Heart left ventricle (tissue), 13 donors: ENCODE measurements at regions not wholly inside any gene's neighbourhood (a gene's known extent, or its start where the extent isn't known, plus 50 kb on each side); places are given as distances from the start of the nearest gene placed in this dataset.

Experiments
- POLR2A ChIP-seq, 2 donors: fragments of 450-650 bp; IDR thresholded peaks; one replicate each; pipeline ENCODE4 v1.6.1; 2017; ENCODE audit warnings: antibody characterized with exemption in 2 of 2, mild to moderate bottlenecking in 2 of 2, moderate library complexity in 2 of 2
- TF ChIP-seq, protein P1 (sequence below), 12 donors: fragments of 200-600 bp; sonication (generic) in 4 of 12; IDR thresholded peaks; one replicate each; pipeline versions ENCODE4 v1.5.0 to v1.8.0; 2018 to 2022; ENCODE audit warnings: antibody characterized with exemption in 12 of 12, mild to moderate bottlenecking in 5 of 12
- donor health status: ischemic (EF 13 %, LVEDD 7.1; RV severe dilation, severe dysfunction).
- donor health status: DM: no; HTN: yes; CAD: no.
- donor health status: DM: no; HTN: no; CAD: no.
- donor health status: ischemic (EF 25% LVEDD 6.9; RV normal size, moderate dysfunction).
- donor health status: ischemic (EF 25% LVEDD 5.7; RV mildly dilated, moderate dysfunction).
- donor health status: ischemic (EF 35%, LVEDD 5.7; RV mildly dilated, moderate dysfunction).
- donor health status: nonischemic (EF 11% LVEDD 7.7; RV severe dilation, severe dysfunction).
- donor health status: DM: yes; HTN: yes; CAD: no.
- donor health status: PGD.
- donor health status: ischemic (EF 29% LVEDD 5.4; RV normal size, mild dysfunction).
- donor health status: nonischemic (EF 23%, LVEDD 6.1; RV moderate dilation, normal function).

DNA sequence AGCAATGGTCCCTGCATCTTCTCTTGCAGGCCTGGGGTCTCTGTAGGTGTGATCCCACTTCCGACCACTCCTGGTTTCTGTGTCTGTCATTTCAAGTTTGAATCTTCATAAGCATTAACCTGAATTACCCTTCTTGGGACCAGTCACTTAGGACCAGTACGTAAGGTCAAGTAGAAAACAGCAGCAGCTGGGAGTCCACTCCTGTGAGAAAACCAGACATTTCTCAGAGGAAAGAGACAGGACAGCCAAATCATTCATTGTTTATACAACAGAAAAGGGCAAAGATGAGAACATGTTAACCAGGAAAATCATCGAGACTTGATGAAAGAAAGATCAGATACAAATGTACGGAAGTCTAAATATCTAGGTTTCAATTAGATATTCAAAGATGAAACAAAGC, 163.0 kb downstream of the MREG start:
- TF ChIP-seq, protein P1, sequence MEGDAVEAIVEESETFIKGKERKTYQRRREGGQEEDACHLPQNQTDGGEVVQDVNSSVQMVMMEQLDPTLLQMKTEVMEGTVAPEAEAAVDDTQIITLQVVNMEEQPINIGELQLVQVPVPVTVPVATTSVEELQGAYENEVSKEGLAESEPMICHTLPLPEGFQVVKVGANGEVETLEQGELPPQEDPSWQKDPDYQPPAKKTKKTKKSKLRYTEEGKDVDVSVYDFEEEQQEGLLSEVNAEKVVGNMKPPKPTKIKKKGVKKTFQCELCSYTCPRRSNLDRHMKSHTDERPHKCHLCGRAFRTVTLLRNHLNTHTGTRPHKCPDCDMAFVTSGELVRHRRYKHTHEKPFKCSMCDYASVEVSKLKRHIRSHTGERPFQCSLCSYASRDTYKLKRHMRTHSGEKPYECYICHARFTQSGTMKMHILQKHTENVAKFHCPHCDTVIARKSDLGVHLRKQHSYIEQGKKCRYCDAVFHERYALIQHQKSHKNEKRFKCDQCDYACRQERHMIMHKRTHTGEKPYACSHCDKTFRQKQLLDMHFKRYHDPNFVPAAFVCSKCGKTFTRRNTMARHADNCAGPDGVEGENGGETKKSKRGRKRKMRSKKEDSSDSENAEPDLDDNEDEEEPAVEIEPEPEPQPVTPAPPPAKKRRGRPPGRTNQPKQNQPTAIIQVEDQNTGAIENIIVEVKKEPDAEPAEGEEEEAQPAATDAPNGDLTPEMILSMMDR (IDR thresholded peaks at IDR 0.05), result no peak
- TF ChIP-seq POLR2A (IDR thresholded peaks at IDR 0.05), result no peak
